ENCODE measurements at regions not wholly inside any gene's neighbourhood (a gene's known extent, or its start where the extent isn't known, plus 50 kb on each side); places are given as distances from the start of the nearest gene placed in this dataset.

- TF ChIP-seq CTCF (IDR thresholded peaks at IDR 0.05): no peak
- TF ChIP-seq POLR2A (IDR thresholded peaks at IDR 0.05): no peak
- TF ChIP-seq EP300 (IDR thresholded peaks at IDR 0.05; ENCODE audit: low read depth): no peak
- TF ChIP-seq POLR2AphosphoS5 (IDR thresholded peaks at IDR 0.05): no peak
These were observed 142.7 kb upstream of the SEL1L start for GRCh38 chr14:81676395-81676794.

Data from transverse colon (tissue), 4 donors.